ENCODE measurements at regions not wholly inside any gene's neighbourhood (a gene's known extent, or its start where the extent isn't known, plus 50 kb on each side); places are given as distances from the start of the nearest gene placed in this dataset.
"Not testable (repeated sequence)": the region's sequence is repeated elsewhere in the genome, so short reads cannot be mapped to it uniquely, and the experiment has no call there.

DNA sequence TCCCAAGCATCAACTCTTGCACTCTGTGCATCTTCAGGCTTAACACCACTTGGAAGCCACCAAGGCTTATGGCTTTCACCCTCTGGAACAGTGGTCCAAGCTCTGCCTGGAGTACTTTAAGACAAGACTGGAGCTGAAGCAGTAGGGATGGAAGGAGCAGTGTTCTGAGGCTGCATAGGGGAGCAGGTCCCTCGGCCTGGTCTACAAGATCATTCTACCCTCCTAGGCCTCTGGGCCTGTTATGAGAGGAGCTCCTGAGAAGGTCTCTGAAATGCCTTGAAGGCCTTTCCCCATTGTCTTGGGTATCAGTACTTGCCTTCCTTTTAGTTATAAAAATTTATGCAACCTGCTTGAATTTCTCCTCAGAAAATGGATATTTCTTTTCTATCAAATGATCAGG is 286.7 kb downstream of the CPXCR1 start:
- no peak for DNase-seq

GRCh38 chrX:89034679-89035078 is 287.7 kb downstream of the CPXCR1 start:
- DNase-seq = no peak

DNA sequence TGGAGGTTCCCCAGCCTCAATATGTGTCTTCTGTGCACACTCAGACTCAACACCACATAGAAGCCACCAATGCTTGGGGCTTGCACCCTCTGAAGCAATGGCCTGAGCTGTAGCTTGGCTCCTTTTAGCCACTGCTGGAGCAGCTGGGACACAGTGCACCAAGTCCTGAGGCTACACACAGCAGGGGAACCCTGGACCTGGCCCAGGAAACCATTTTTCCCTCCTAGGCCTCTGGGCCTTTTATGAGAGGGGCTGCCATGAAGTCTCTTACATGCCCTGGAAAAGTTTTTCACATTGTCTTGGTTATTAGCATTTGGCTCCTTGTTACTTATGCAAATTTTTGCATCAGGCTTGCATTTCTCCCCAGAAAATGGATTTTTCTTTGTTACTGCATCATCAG is 306.2 kb downstream of the CPXCR1 start:
- DNase-seq = no peak

DNA sequence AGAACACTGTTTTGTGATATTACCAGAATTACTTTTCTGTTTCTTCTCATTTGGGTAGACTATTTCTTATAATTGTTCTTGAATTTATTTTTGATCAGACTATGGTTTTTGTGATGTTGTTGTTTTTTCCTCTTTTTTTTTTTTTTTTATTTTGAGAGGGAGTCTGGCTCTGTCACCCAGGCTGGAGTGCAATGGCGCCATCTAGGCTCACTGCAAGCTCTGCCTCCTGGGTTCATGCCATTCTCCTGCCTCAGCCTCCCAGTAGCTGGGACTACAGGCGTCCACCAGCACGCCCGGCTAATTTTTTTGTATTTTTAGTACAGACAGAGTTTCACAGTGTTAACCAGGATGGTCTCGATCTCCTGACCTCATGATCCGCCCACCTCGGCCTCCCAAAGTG is 352.6 kb downstream of the CPXCR1 start:
- DNase-seq = not testable (repeated sequence)

DNA sequence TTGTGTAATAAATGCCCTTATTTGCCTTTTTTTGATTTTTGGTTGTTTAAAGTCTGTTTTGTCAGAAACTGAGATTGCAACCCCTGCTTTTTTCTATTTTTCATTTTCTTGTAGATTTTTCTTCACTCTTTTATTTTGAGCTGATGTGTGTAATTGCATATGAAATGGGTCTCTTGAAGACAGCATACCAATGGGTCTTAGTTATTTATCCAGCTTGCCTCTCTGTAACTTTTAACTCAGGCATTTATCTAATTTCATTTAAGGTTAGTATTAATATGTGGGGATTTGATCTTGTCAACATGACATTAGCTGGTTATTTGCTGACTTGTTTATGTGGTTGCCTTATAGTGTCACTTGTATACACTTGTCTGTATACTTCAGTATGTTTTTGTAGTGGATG is 378.0 kb downstream of the CPXCR1 start:
- no peak for DNase-seq
